NCI-H1092 treated with DMSO at 0.1 percent for 48 hours (cell line): ENCODE measurements at regions not wholly inside any gene's neighbourhood (a gene's known extent, or its start where the extent isn't known, plus 50 kb on each side); places are given as distances from the start of the nearest gene placed in this dataset.

ENCODE experiments used
- DNase-seq: peaks from one replicate; lab custom pipeline; 2025; lab: John Stamatoyannopoulos, UW

- no peak for DNase-seq
Observed at GRCh38 chr9:2453106-2453505, 168.5 kb upstream of the VLDLR start.

- DNase-seq, result no peak
Observed at GRCh38 chr9:2453701-2454100, 167.9 kb upstream of the VLDLR start.

DNA sequence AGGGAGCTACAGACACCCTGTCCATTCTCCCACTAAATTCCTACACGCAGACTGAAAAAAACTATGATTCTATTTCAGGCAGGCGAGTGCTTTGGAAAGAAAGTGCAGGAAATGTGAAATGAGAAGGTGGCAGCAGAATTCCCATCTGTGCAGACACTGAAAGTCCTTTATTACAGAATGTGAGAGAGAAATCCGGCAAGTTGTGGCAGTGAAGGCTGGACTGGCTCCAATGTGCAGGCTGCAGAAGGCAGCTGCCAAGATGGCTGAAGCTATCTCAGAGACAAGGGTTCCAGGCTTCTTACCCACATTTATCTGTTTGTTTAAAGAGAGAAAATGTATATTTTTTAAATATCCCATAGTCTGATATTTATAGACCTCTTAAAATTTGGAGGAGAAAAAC is 161.8 kb upstream of the VLDLR start:
- no peak for DNase-seq

GRCh38 chr9:2461892-2462291 is 159.7 kb upstream of the VLDLR start:
- DNase-seq, result peak; percentile 24

DNA sequence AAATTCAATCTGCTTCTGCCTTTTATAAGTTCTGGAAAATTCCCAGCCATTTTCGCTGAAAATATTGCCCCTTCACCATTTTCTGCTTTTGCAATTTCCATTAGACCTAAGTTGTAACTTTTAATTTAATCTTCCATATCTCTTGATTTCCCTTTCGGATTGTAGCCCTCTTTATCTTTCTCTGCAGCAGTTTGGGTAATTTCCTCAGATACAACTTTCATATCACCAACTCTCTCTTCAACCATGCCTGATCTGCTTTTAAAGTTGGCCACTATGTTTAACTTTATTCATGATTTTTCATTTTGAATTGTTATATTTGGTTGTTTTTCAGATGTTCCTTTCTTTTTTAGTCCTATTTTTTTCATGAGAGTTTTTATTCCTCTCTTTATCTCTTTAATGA is 157.0 kb upstream of the VLDLR start:
- no peak for DNase-seq

DNA sequence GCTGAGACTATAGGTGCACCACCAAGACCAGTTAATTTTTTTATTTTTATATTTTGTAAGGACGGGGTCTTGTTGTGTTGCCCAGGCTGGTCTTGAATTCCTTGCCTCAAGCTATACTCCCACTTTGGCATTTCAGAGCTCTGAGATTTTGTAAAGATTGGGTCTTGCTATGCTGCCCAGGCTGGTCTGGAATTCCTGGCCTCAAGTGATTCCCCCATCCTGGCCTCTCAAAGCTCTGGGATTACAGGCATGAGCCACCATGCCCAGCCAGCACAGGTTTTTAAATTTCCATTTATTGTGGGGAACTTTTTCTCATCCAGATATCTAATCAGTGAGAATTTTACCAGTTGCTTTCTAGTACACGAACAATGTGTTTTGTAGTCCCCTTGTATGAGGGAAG is 156.1 kb upstream of the VLDLR start:
- DNase-seq, result no peak

DNA sequence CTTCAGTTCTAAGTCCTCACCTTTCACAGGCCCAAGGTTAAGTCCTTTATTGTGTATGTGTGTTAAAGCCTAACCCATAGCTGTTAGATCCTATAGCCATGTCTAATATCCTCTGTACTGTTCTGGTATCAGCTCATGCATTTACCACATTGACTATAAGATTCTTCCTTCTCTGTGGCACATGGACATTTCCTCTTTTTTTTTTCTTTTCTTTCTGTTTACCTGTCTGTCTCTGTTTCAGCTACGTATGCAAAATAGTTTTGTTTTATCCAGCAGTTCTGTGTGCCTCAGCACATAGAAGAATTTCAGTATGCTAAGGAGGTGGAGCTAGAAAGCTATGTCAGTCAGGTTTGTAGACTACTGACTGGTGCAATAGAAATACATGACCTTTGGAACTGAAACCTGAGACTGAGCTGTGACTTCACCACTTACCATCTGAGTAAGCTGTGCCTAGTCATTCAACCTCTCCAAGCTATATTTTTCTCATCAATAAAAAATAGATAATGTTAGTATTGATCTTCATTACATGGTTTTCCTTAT is 155.6 kb upstream of the VLDLR start:
- peak; percentile 47 for DNase-seq

DNA sequence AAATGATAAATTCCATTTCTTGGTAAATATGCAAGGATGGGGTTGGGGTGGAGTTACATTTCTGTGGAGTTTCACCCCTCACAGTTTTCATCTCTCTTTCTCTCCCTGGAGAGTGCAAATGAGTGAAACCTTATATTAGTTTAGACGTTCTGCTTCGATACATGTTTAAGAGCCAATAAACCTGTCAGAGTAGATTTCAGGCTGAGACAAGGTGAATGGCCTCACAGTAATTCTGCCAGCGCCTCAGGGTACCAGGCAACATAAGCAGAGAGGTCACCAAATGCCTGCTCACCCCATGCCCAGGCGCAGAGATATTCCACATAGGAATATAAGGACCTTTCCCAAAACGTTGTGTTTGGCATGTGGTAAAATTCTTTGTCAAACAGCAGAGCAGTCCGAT is 154.9 kb upstream of the VLDLR start:
- peak; percentile 67 for DNase-seq

- DNase-seq, result peak; percentile 12
Observed at GRCh38 chr9:2469681-2470221, 151.8 kb upstream of the VLDLR start.

DNA sequence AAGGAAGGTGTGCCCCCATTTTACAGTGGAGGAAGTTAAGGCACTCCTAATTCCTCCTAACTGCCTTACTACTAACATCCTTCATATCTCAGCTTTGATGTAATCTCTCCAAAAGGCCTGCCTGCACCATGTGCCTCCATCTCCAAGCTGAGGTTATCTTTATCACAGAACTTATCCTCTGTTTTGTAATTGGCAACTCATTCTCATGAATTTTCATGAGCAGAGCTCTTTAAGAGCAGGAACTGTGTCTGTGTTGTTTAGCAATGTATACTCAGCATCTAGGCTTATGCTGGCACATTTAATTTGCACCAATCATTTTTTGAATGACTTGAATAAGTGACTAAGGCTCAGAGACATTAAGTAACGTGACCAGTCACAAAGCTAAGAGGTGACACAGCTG is 147.9 kb upstream of the VLDLR start:
- DNase-seq, result no peak

- DNase-seq, result no peak
Observed at GRCh38 chr9:2477755-2478154, 143.8 kb upstream of the VLDLR start.

GRCh38 chr9:2478421-2478820 is 143.2 kb upstream of the VLDLR start:
- no peak for DNase-seq

GRCh38 chr9:2479056-2479565 is 142.5 kb upstream of the VLDLR start:
- no peak for DNase-seq

GRCh38 chr9:2480255-2480837 is 141.2 kb upstream of the VLDLR start:
- DNase-seq, result no peak

DNA sequence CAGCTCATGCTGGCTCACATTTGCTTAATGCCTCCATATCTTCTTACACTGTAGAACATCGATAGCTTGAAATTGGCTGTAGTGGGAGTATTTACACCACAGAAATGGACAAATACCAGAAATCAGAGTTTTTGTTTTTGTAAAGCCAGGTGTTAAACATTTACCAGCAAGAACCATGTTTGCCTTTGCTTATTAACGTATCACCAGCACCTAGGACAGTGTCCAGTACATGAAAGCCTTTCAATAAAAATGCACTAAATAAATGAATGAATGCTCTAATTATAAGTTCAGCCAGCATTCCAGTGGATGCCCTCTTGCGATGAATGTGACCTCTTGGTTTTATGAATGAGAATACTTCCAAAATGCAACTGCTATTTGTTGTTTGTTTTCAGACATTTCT is 140.4 kb upstream of the VLDLR start:
- no peak for DNase-seq

DNA sequence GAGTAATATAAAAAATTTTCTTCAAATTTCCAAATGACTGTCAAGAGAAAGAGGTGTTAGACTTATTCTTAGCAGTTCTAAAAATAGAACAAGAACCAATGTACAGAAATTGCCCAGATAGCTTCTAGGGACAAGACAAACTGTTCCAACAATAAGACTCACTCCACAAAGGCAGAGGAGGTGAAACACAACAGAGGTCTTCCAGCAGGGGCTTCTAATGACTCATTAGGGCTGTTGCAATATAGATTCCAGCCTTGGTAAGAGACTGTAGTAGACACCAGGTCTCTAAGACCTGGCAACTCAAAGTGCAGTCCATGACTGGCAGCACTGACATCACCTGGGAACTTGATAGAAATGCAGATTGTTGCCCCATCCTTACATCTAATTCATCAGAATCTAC is 134.6 kb upstream of the VLDLR start:
- DNase-seq, result no peak

DNA sequence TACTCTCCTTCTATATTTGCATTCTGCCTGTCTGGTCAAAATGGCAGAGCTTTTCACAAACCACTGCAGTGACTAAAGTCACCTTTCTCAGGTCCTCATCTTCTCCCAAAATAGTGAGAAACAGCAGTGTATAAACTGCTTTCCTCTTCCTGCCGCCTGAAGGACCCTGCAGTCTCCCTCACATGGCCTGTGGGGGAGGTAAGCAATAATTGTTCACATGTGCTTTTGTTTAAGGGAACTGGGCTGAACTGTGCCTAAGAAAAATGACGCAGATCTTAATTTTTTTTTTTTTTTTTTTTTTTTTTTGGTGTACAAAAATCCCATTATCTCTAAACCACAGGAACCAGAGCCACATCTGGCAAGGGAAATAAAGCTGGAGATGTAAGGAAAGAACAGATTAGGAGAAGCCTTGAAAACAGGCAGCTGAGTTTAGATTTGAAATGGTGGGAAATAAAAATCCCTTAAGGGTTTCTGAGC is 131.7 kb upstream of the VLDLR start:
- DNase-seq, result no peak

- no peak for DNase-seq
Observed at GRCh38 chr9:2492161-2492560, 129.4 kb upstream of the VLDLR start.

DNA sequence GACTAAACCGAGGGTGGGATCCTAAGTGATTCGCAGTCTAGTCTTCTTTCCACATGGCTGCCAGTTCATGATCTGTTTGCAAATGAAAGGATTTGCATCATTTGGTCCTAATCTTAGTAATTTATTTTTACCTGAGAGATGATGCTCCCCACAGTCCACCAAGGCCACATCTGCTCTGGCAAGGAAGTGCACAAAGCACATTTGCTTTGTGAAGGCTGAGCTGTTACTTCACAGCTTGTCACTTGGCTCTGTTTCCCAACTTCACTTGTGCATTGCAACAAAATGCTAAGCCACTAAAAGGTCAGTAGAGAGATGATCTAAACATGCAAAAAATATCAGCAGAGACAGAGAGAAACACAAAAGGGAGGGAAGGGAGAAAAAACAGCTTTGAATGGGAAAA is 128.5 kb upstream of the VLDLR start:
- no peak for DNase-seq

- no peak for DNase-seq
Observed at GRCh38 chr9:2493529-2493928, 128.1 kb upstream of the VLDLR start.

GRCh38 chr9:2494562-2494961 is 127.0 kb upstream of the VLDLR start:
- DNase-seq, result no peak

GRCh38 chr9:2495221-2496005 is 126.2 kb upstream of the VLDLR start:
- DNase-seq, result no peak

- DNase-seq, result no peak
Observed at GRCh38 chr9:2496169-2496568, 125.4 kb upstream of the VLDLR start.
